GM21515 (cell line): ENCODE measurements at regions not wholly inside any gene's neighbourhood (a gene's known extent, or its start where the extent isn't known, plus 50 kb on each side); places are given as distances from the start of the nearest gene placed in this dataset.
"Not testable (repeated sequence)": the region's sequence is repeated elsewhere in the genome, so short reads cannot be mapped to it uniquely, and the experiment has no call there.

ENCODE experiments used
- ATAC-seq: cut with Tn5 transposase; IDR thresholded peaks from one replicate; pipeline ENCODE4 v1.9.1; 2021; ENCODE audit not compliant: unreplicated experiment

DNA sequence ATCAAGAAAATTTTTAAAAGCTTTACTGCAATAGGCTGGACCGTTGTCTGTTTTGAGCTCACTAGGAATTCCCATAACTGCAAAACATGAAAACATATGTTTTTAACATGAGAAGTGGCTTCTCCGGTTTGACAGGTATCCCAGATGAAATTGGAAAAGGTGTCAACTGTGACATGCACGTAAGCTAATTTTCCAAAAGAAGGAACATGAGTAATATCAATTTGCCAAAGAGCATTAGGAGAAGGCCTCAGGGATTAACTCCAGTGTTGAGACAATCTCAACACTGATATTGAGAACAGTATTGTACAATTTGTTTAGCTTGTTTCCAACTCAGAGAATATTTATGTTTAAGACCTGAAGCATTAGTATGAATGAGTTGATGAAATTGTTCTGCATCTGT is 215.5 kb upstream of the KCNN2 start:
- no peak for ATAC-seq

DNA sequence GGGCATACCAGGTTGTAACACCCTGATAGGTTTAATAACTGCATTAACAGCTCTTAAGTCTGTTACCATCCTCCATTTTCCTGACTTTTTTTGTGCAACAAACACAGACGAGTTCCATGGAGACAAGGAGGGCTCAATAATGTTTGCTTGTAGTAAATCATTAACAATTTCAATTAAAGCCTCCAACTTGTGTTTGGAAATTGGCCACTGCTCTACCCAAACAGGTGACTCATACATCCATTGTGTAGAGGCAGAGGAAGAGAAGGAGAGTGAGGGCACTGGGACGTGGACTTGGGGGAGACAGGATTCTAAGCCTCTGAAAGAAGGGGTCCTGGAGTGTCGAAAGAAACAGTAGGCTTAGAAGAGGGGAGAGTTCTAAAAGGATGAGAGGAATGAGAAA is 213.6 kb upstream of the KCNN2 start:
- no peak for ATAC-seq

- not testable (repeated sequence) for ATAC-seq
Observed at GRCh38 chr5:114148728-114149127, 213.1 kb upstream of the KCNN2 start.

GRCh38 chr5:114152656-114153360 is 209.1 kb upstream of the KCNN2 start:
- no peak for ATAC-seq

GRCh38 chr5:114153392-114153791 is 208.5 kb upstream of the KCNN2 start:
- no peak for ATAC-seq

- ATAC-seq: no peak
Observed at GRCh38 chr5:114153833-114154232, 208.0 kb upstream of the KCNN2 start.

- ATAC-seq: no peak
Observed at GRCh38 chr5:114166081-114166480, 195.8 kb upstream of the KCNN2 start.

GRCh38 chr5:114174131-114174530 is 187.7 kb upstream of the KCNN2 start:
- ATAC-seq: no peak

DNA sequence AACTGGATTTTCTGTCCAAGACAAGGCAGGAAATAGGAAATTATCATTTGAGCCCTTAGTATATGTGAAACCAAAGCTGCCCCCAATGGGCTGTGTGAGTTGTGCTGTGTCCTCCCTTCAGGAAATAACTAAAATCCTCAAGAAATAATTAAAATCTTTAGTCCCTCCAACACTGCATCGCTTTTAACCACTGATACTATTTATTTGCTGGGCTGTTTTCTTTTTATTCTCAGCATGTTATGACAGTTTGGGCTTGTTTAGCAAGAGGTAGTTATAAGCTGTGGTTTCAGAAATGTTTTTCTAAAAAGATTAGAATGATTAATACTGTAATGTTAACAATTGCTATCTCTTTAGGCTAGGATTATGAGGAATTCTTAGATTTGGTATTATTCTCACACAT is 187.0 kb upstream of the KCNN2 start:
- no peak for ATAC-seq

GRCh38 chr5:114176356-114176755 is 185.5 kb upstream of the KCNN2 start:
- ATAC-seq: no peak

- ATAC-seq: no peak
Observed at GRCh38 chr5:114179134-114179533, 182.7 kb upstream of the KCNN2 start.

DNA sequence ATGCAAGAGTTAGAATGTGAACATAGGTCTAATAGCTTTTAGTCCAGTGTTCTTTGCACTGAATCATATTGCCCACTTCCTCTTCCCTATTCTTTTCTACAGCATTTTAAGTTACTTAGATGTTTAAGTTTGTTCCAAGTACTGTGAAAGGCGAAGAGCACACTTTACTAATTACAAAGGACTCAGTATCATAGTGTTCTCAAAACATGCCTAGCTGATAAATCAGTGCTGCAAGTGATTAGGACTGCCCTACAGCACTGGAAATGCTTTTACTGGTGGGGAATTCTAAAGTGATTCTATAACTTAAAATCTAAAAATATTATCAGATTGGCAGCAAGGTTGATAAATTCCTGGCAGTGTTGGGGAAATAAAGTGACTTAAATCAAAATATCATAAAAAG is 177.9 kb upstream of the KCNN2 start:
- no peak for ATAC-seq

- ATAC-seq: no peak
Observed at GRCh38 chr5:114185274-114185673, 176.6 kb upstream of the KCNN2 start.

- ATAC-seq: no peak
Observed at GRCh38 chr5:114191441-114191840, 170.4 kb upstream of the KCNN2 start.

DNA sequence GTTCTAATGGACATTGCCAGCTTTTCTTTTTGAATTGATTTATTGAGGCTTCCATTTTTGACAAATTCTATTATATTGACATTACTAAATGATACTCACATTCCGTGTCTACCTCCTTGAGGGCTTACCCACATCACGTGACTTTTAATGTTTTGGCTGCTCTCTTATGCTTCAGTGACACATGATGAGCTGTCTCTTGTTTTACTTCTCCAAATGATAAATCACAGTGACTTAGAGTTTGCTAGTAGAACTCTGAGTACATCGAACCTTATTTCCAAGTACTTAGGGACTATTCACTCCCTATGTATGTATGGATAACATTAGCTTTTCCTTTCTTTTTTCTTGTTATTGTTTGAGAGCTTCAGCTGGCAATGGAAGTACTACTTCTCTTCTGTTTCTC is 169.8 kb upstream of the KCNN2 start:
- ATAC-seq: no peak

DNA sequence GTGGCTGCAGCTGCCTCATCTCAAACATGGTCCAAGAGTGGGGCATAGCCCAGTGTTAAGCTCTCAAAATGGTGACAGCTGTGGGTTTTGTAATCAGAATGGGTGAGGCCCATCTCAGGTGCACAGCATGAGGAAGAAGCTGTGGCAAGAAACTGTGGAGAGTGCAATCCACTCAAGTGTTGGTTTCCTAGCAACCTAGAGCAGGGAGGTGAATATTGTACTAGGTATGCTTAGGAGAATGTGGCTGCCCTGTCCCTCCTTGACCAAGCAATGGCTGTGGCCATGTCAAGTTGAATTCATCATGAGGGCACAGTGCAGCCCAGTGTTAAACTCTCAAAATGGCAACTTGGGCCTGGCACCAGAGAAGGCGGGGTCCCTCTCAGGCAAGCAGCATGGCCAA is 160.5 kb upstream of the KCNN2 start:
- no peak for ATAC-seq

- ATAC-seq: no peak
Observed at GRCh38 chr5:114204923-114205322, 156.9 kb upstream of the KCNN2 start.

DNA sequence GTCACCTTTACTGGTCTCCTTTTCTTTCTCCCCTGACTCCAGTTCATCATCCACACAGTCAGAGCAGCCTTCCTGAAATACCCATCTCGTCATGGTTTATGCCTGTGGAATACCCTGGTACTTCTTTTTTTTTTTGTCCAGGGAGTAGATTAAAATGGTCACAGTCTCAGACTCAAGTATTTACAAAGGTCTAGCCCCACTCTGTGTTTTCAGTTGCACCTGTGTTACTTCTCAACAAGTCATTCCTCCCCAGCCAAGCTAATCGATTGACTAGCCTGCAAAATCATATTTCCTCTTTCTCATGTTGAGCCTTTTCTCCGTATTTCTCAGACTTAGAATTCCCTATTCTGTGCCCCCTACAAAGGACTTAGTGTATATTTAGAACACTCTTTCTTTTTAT is 155.2 kb upstream of the KCNN2 start:
- no peak for ATAC-seq

DNA sequence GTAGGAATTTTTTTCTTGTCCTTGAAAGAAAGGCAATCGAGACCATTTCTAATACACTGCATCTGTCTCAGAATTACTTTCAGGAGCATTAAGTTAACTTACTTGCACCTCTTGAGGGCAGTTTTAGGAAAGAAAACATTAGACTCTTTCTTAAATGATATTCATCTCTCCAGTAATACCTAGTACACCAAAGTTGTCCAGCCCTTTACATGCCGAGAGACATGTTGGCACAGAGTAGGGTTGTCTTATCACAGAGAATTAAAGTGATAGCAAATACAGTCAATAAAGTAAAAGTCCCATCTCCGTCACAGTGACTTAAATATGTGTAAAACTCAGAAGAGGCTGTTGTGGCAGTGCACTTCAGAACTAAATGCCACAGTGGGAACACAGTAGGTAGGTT is 154.3 kb upstream of the KCNN2 start:
- no peak for ATAC-seq

DNA sequence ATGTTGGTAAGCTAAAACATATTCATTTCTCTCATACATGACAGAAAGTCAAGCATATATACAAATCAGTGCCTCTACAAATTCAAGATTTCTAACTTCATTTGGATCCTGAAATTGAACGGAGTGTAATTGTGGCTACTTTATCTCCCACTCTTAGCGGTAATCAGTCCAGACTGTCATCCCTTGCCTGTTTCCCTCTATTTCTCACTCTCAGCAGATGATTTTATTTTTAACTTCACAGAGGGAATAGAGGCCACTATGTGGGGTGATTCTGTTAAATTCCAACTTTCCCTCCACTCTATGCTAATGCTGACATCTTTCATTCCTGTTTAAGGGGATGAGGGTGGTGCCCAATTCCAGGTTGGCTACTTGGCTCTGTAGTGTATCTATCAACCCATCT is 153.8 kb upstream of the KCNN2 start:
- no peak for ATAC-seq

GRCh38 chr5:114208588-114208987 is 153.3 kb upstream of the KCNN2 start:
- ATAC-seq: no peak

GRCh38 chr5:114210662-114211061 is 151.2 kb upstream of the KCNN2 start:
- ATAC-seq: no peak

DNA sequence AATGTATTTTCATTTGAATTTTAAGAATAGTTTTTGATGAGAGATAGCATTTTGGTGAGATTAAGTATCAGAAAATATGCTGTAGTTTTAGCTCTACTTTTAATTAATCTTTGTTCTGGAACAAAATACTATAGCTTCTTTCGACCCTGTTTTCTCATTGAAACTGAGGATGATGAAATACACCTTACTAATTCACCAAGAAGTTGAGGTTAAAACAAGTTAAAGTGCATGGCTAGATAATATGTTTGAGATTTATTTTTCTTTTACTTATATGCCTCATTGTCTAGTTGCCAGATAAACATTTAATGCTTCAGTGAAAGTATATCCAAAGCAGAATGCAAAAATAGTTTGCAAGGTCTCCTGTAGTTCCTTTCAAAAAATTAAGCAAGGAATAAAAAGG is 140.1 kb upstream of the KCNN2 start:
- no peak for ATAC-seq
